ENCODE measurements at regions not wholly inside any gene's neighbourhood (a gene's known extent, or its start where the extent isn't known, plus 50 kb on each side); places are given as distances from the start of the nearest gene placed in this dataset.

GRCh38 chr14:30464481-30464880 is 94.5 kb upstream of the G2E3 start:
- no peak for TF ChIP-seq FOXP2 (optimal IDR thresholded peaks at IDR 0.05; ENCODE audit: borderline replicate concordance, extremely low read depth, extremely low read length, insufficient read depth)
- TF ChIP-seq REST (IDR thresholded peaks at IDR 0.05; ENCODE audit: insufficient read depth in 1 of 2, low read depth in 2 of 2, low read length in 2 of 2) = no peak
- TF ChIP-seq SIN3A (IDR thresholded peaks at IDR 0.05; ENCODE audit: borderline replicate concordance, insufficient read depth, low read length) = no peak
- no peak for TF ChIP-seq POLR2AphosphoS5 (IDR thresholded peaks at IDR 0.05; ENCODE audit: low read depth, low read length)
- no peak for TF ChIP-seq TAF1 (IDR thresholded peaks at IDR 0.05; ENCODE audit: borderline replicate concordance, insufficient read depth, low read length)

GRCh38 chr14:30468354-30468753 is 90.6 kb upstream of the G2E3 start:
- TF ChIP-seq FOXP2 (optimal IDR thresholded peaks at IDR 0.05; ENCODE audit: borderline replicate concordance, extremely low read depth, extremely low read length, insufficient read depth) (no peak), SIN3A (IDR thresholded peaks at IDR 0.05; ENCODE audit: borderline replicate concordance, insufficient read depth, low read length) (no peak), REST (IDR thresholded peaks at IDR 0.05; ENCODE audit: insufficient read depth in 1 of 2, low read depth in 2 of 2, low read length in 2 of 2) (no peak), TAF1 (IDR thresholded peaks at IDR 0.05; ENCODE audit: borderline replicate concordance, insufficient read depth, low read length) (no peak), POLR2AphosphoS5 (IDR thresholded peaks at IDR 0.05; ENCODE audit: low read depth, low read length) (no peak)

GRCh38 chr14:30471980-30472379 is 87.0 kb upstream of the G2E3 start:
- TF ChIP-seq POLR2AphosphoS5 (IDR thresholded peaks at IDR 0.05; ENCODE audit: low read depth, low read length) (no peak), FOXP2 (optimal IDR thresholded peaks at IDR 0.05; ENCODE audit: borderline replicate concordance, extremely low read depth, extremely low read length, insufficient read depth) (no peak), TAF1 (IDR thresholded peaks at IDR 0.05; ENCODE audit: borderline replicate concordance, insufficient read depth, low read length) (no peak), SIN3A (IDR thresholded peaks at IDR 0.05; ENCODE audit: borderline replicate concordance, insufficient read depth, low read length) (no peak), REST (IDR thresholded peaks at IDR 0.05; ENCODE audit: insufficient read depth in 1 of 2, low read depth in 2 of 2, low read length in 2 of 2) (no peak)

- TF ChIP-seq POLR2AphosphoS5 (IDR thresholded peaks at IDR 0.05; ENCODE audit: low read depth, low read length) = no peak
- TF ChIP-seq SIN3A (IDR thresholded peaks at IDR 0.05; ENCODE audit: borderline replicate concordance, insufficient read depth, low read length) = no peak
- no peak for TF ChIP-seq TAF1 (IDR thresholded peaks at IDR 0.05; ENCODE audit: borderline replicate concordance, insufficient read depth, low read length)
Measured at GRCh38 chr14:30482276-30482675, 76.7 kb upstream of the G2E3 start.

GRCh38 chr14:30484201-30484600 is 74.8 kb upstream of the G2E3 start:
- TF ChIP-seq POLR2AphosphoS5 (IDR thresholded peaks at IDR 0.05; ENCODE audit: low read depth, low read length) (no peak), SIN3A (IDR thresholded peaks at IDR 0.05; ENCODE audit: borderline replicate concordance, insufficient read depth, low read length) (no peak), TAF1 (IDR thresholded peaks at IDR 0.05; ENCODE audit: borderline replicate concordance, insufficient read depth, low read length) (no peak), FOXP2 (optimal IDR thresholded peaks at IDR 0.05; ENCODE audit: borderline replicate concordance, extremely low read depth, extremely low read length, insufficient read depth) (no peak)

- TF ChIP-seq POLR2AphosphoS5 (IDR thresholded peaks at IDR 0.05; ENCODE audit: low read depth, low read length) (no peak), SIN3A (IDR thresholded peaks at IDR 0.05; ENCODE audit: borderline replicate concordance, insufficient read depth, low read length) (no peak), TAF1 (IDR thresholded peaks at IDR 0.05; ENCODE audit: borderline replicate concordance, insufficient read depth, low read length) (no peak), REST (IDR thresholded peaks at IDR 0.05; ENCODE audit: insufficient read depth in 1 of 2, low read depth in 2 of 2, low read length in 2 of 2) (no peak), FOXP2 (optimal IDR thresholded peaks at IDR 0.05; ENCODE audit: borderline replicate concordance, extremely low read depth, extremely low read length, insufficient read depth) (no peak)
Measured at GRCh38 chr14:30484976-30485375, 74.0 kb upstream of the G2E3 start.
